ENCODE measurements at regions not wholly inside any gene's neighbourhood (a gene's known extent, or its start where the extent isn't known, plus 50 kb on each side); places are given as distances from the start of the nearest gene placed in this dataset.

GRCh38 chr1:116825207-116825719 lies 71.0 kb downstream of the CD2 start:
- Histone ChIP-seq H3K27ac (ENCODE audit: insufficient read depth, low read length) (no peak overlapping the region), H3K14ac (replicated peaks; ENCODE audit: low read depth, low read length) (no peak overlapping the region), H2BK120ac (ENCODE audit: low read depth, low read length) (no peak overlapping the region), H3K36me3 (ENCODE audit: control insufficient read depth, insufficient read depth, low read length) (no peaks in the 10 kb centered on the region), H3K18ac (ENCODE audit: low read depth, low read length) (no peak overlapping the region), H3K4me1 (ENCODE audit: control insufficient read depth, insufficient read depth, low read length) (no peaks in the 10 kb centered on the region), H2AK5ac (ENCODE audit: low read depth, low read length) (no peak overlapping the region), H3K4me3 (ENCODE audit: insufficient read depth, low read depth, low read length) (no peak overlapping the region), H2BK20ac (ENCODE audit: low read depth, low read length) (no peak overlapping the region), H3K9ac (ENCODE audit: low read depth, low read length) (no peak overlapping the region), H3K79me1 (ENCODE audit: low read depth in 1 of 2, low read length in 2 of 2) (no peaks in the 10 kb centered on the region), H4K20me1 (ENCODE audit: insufficient read depth, low read length) (no peaks in the 10 kb centered on the region), H3K56ac (ENCODE audit: extremely low read depth, insufficient read depth, low read length) (no peak overlapping the region), H3K9me3 (ENCODE audit: control insufficient read depth, insufficient read depth, low read length) (no peaks in the 10 kb centered on the region), H2AK9ac (replicated peaks; ENCODE audit: low read depth, low read length, poor library complexity) (no peak overlapping the region), H2BK5ac (ENCODE audit: low read depth, low read length, poor library complexity, severe bottlenecking) (no peak overlapping the region), H3K23ac (ENCODE audit: low read depth, low read length) (no peak overlapping the region), H4K8ac (ENCODE audit: low read depth in 2 of 2, low read length in 2 of 2) (no peak overlapping the region), H2AFZ (replicated peaks; ENCODE audit: low read length, poor library complexity) (no peak overlapping the region), H3K4ac (ENCODE audit: low read depth, low read length) (no peak overlapping the region), H2BK15ac (ENCODE audit: low read depth, low read length) (no peak overlapping the region), H3K9me1 (ENCODE audit: insufficient read depth, low read length) (no peaks in the 10 kb centered on the region), H4K5ac (ENCODE audit: low read depth, low read length) (no peak overlapping the region), H3K4me2 (ENCODE audit: low read depth, low read length) (no peak overlapping the region), H4K91ac (ENCODE audit: insufficient read depth, low read depth, low read length) (no peak overlapping the region), H3K27me3 (ENCODE audit: control insufficient read depth, insufficient read depth, low read length) (no peaks in the 10 kb centered on the region)
- WGBS, 2 experiments (ENCODE audit: extremely low coverage in 2 of 2, insufficient read length in 1 of 2), result no CpG with 5 or more reads among the region's 5 CpGs
- ChIA-PET POLR2A (ENCODE audit: unreplicated experiment) (no interaction called here), CTCF (no interaction called here)
- intact Hi-C loops (cut with micrococcal nuclease), result no loop called here
- ATAC-seq (ENCODE audit: low read depth), result no peak
- BruUV-seq (replicated peaks), result no TSS peak
- dilution Hi-C loops (cut with HindIII; ENCODE audit: low sequenced_read_pairs, unreplicated experiment), result no loop called here
- TF ChIP-seq MAFK (IDR thresholded peaks at IDR 0.05; ENCODE audit: low read depth, low read length) (no peak), CEBPB (IDR thresholded peaks at IDR 0.05; ENCODE audit: low read depth, low read length) (no peak), SMC3 (IDR thresholded peaks at IDR 0.05; ENCODE audit: low read depth, low read length) (no peak), FOS (IDR thresholded peaks at IDR 0.05; ENCODE audit: low read depth, low read length) (no peak), RFX5 (IDR thresholded peaks at IDR 0.05; ENCODE audit: low read depth, low read length) (no peak), CHD1 (IDR thresholded peaks at IDR 0.05; ENCODE audit: low read depth, low read length) (no peak), POLR2A (IDR thresholded peaks at IDR 0.05; ENCODE audit: low read depth, low read length) (no peak), USF2 (IDR thresholded peaks at IDR 0.05; ENCODE audit: low read depth, low read length) (no peak), RAD21 (IDR thresholded peaks at IDR 0.05; ENCODE audit: low read length) (no peak), MXI1 (IDR thresholded peaks at IDR 0.05; ENCODE audit: borderline replicate concordance, low read depth, low read length) (no peak), MAZ (IDR thresholded peaks at IDR 0.05; ENCODE audit: borderline replicate concordance, low read depth, low read length) (no peak)
- DNase-seq, result no peak
- in situ Hi-C loops (cut with MboI; ENCODE audit: low sequenced_read_pairs), result no loop called here

Data from IMR-90 (cell line).